HPDE6-E6E7 (cell line): ENCODE measurements at regions not wholly inside any gene's neighbourhood (a gene's known extent, or its start where the extent isn't known, plus 50 kb on each side); places are given as distances from the start of the nearest gene placed in this dataset.

Source experiments
- DNase-seq: peaks from one replicate; pipeline ENCODE4 v3.0.0; 2011; ENCODE audit warnings: missing footprints; ENCODE audit errors: extremely low spot score

GRCh38 chr22:47609653-47610052, 847.2 kb downstream of the TBC1D22A start:
- no peak for DNase-seq

- DNase-seq = no peak
These were observed 846.0 kb downstream of the TBC1D22A start for GRCh38 chr22:47608421-47608820.

GRCh38 chr22:47607486-47607885, 845.0 kb downstream of the TBC1D22A start:
- no peak for DNase-seq

- no peak for DNase-seq
These were observed 844.0 kb downstream of the TBC1D22A start for GRCh38 chr22:47606426-47606825.

- no peak for DNase-seq
These were observed 843.4 kb downstream of the TBC1D22A start for GRCh38 chr22:47605886-47606285.

GRCh38 chr22:47605441-47605840, 843.0 kb downstream of the TBC1D22A start:
- DNase-seq = no peak

GRCh38 chr22:47604563-47604962, 842.1 kb downstream of the TBC1D22A start:
- no peak for DNase-seq

GRCh38 chr22:47602732-47603131, 840.3 kb downstream of the TBC1D22A start:
- no peak for DNase-seq

GRCh38 chr22:47601666-47602065, 839.2 kb downstream of the TBC1D22A start:
- DNase-seq = no peak

- no peak for DNase-seq
These were observed 838.6 kb downstream of the TBC1D22A start for GRCh38 chr22:47600791-47601625.

GRCh38 chr22:47600281-47600680, 837.8 kb downstream of the TBC1D22A start:
- no peak for DNase-seq

- DNase-seq = no peak
These were observed 837.3 kb downstream of the TBC1D22A start for GRCh38 chr22:47599753-47600152.

- no peak for DNase-seq
These were observed 836.4 kb downstream of the TBC1D22A start for GRCh38 chr22:47598864-47599263.

GRCh38 chr22:47597041-47597440, 834.6 kb downstream of the TBC1D22A start:
- no peak for DNase-seq

GRCh38 chr22:47596176-47596690, 833.8 kb downstream of the TBC1D22A start:
- DNase-seq = no peak

GRCh38 chr22:47594836-47595521, 832.5 kb downstream of the TBC1D22A start:
- no peak for DNase-seq

GRCh38 chr22:47593911-47594311, 831.5 kb downstream of the TBC1D22A start:
- DNase-seq = no peak

GRCh38 chr22:47593291-47593690, 830.8 kb downstream of the TBC1D22A start:
- DNase-seq = no peak

GRCh38 chr22:47592791-47593190, 830.3 kb downstream of the TBC1D22A start:
- no peak for DNase-seq

- no peak for DNase-seq
These were observed 829.3 kb downstream of the TBC1D22A start for GRCh38 chr22:47591709-47592108.

- no peak for DNase-seq
These were observed 828.6 kb downstream of the TBC1D22A start for GRCh38 chr22:47591016-47591415.

GRCh38 chr22:47589271-47590250, 827.1 kb downstream of the TBC1D22A start:
- DNase-seq = no peak
